ENCODE measurements at regions not wholly inside any gene's neighbourhood (a gene's known extent, or its start where the extent isn't known, plus 50 kb on each side); places are given as distances from the start of the nearest gene placed in this dataset.

- no peak overlapping the region for H3K9ac ChIP-seq (ENCODE audit: insufficient read depth, low read length, poor library complexity, severe bottlenecking)
- H3K9me3 ChIP-seq (replicated peaks in 1 of 2; ENCODE audit: control insufficient read depth in 1 of 2, insufficient read depth in 1 of 2, low read length in 2 of 2): peaks cover 5 to 13% of the 10 kb centered on the region in 2 donors
- H3K79me2 ChIP-seq (ENCODE audit: insufficient read depth, low read length): no peaks in the 10 kb centered on the region
- Mint-ChIP-seq H3K36me3 (no peaks in the 10 kb centered on the region), H3K4me3 (no peak overlapping the region), H3K4me1 (no peaks in the 10 kb centered on the region), H3K9me3 (peaks cover 0 to 3% (median 2%) of the 10 kb centered on the region in 7 donors), H3K27me3 (ENCODE audit: low read depth in 3 of 3) (no peaks in the 10 kb centered on the region), H3K27ac (no peak overlapping the region)
- intact Hi-C loops (cut with micrococcal nuclease): no loop called here
- WGBS (ENCODE audit: insufficient coverage): no CpG with 5 or more reads among the region's 2 CpGs
- no peaks in the 10 kb centered on the region for H4K20me1 ChIP-seq (ENCODE audit: insufficient read depth, low read length)
- H3K36me3 ChIP-seq (replicated peaks in 1 of 2; ENCODE audit: control insufficient read depth in 1 of 2, insufficient read depth in 2 of 2, low read length in 2 of 2): no peaks in the 10 kb centered on the region
- H3K4me3 ChIP-seq (replicated peaks in 1 of 3; ENCODE audit: low read depth in 2 of 3, low read length in 3 of 3): no peak overlapping the region
- TF ChIP-seq CTCF (IDR thresholded peaks at IDR 0.05): no peak
- H3K27ac ChIP-seq (ENCODE audit: low read depth in 1 of 2, low read length in 2 of 2): no peak overlapping the region
- no peak overlapping the region for H3K4me2 ChIP-seq (replicated peaks; ENCODE audit: extremely low read depth, low read length, poor library complexity, severe bottlenecking)
- H3K27me3 ChIP-seq (ENCODE audit: control insufficient read depth in 2 of 2, insufficient read depth in 2 of 2, low read length in 2 of 2): no peaks in the 10 kb centered on the region
- no peak for DNase-seq
- H3K4me1 ChIP-seq (ENCODE audit: control insufficient read depth in 1 of 2, insufficient read depth in 2 of 2, low read length in 2 of 2): no peaks in the 10 kb centered on the region
- no peak overlapping the region for H2AFZ ChIP-seq (ENCODE audit: insufficient read depth, low read depth, low read length, poor library complexity, severe bottlenecking)
Observed at GRCh38 chr3:163832547-163832946, 1245.7 kb downstream of the SI start.

GRCh38 chr3:163821841-163822240, 1256.5 kb downstream of the SI start:
- H3K4me3 Mint-ChIP-seq: no peak overlapping the region
- Histone ChIP-seq H3K9me3 (replicated peaks in 1 of 2; ENCODE audit: control insufficient read depth in 1 of 2, insufficient read depth in 1 of 2, low read length in 2 of 2) (no peaks in the 10 kb centered on the region), H2AFZ (ENCODE audit: insufficient read depth, low read depth, low read length, poor library complexity, severe bottlenecking) (no peak overlapping the region), H3K36me3 (replicated peaks in 1 of 2; ENCODE audit: control insufficient read depth in 1 of 2, insufficient read depth in 2 of 2, low read length in 2 of 2) (no peaks in the 10 kb centered on the region), H3K27me3 (ENCODE audit: control insufficient read depth in 2 of 2, insufficient read depth in 2 of 2, low read length in 2 of 2) (no peaks in the 10 kb centered on the region), H3K4me3 (replicated peaks in 1 of 3; ENCODE audit: low read depth in 2 of 3, low read length in 3 of 3) (no peak overlapping the region), H3K27ac (ENCODE audit: low read depth in 1 of 2, low read length in 2 of 2) (no peak overlapping the region), H3K79me2 (ENCODE audit: insufficient read depth, low read length) (no peaks in the 10 kb centered on the region), H4K20me1 (ENCODE audit: insufficient read depth, low read length) (no peaks in the 10 kb centered on the region), H3K9ac (ENCODE audit: insufficient read depth, low read length, poor library complexity, severe bottlenecking) (no peak overlapping the region), H3K4me1 (ENCODE audit: control insufficient read depth in 1 of 2, insufficient read depth in 2 of 2, low read length in 2 of 2) (no peaks in the 10 kb centered on the region), H3K4me2 (replicated peaks; ENCODE audit: extremely low read depth, low read length, poor library complexity, severe bottlenecking) (no peak overlapping the region)
- H3K27me3 Mint-ChIP-seq (ENCODE audit: low read depth in 3 of 3): no peaks in the 10 kb centered on the region
- H3K36me3 Mint-ChIP-seq: no peaks in the 10 kb centered on the region
- no CpG with 5 or more reads among the region's 1 CpG for WGBS (ENCODE audit: insufficient coverage)
- no peak for TF ChIP-seq CTCF (IDR thresholded peaks at IDR 0.05)
- DNase-seq: no peak
- peaks cover 0 to 5% (median 2%) of the 10 kb centered on the region in 7 donors for H3K9me3 Mint-ChIP-seq
- no peak overlapping the region for H3K27ac Mint-ChIP-seq
- intact Hi-C loops (cut with micrococcal nuclease): no loop called here
- no peaks in the 10 kb centered on the region for H3K4me1 Mint-ChIP-seq

All from CD14-positive monocyte (primary cell).